Gastrocnemius medialis (tissue), 4 donors: ENCODE measurements at regions not wholly inside any gene's neighbourhood (a gene's known extent, or its start where the extent isn't known, plus 50 kb on each side); places are given as distances from the start of the nearest gene placed in this dataset.

Source experiments
- CTCF ChIP-seq, 5 experiments: fragments of 450-650 bp in 3 of 5; fragments of 200-600 bp in 2 of 5; sonication (generic) in 2 of 5; IDR thresholded peaks in 4 of 5; conservative IDR thresholded peaks in 1 of 5; 1 replicate in 4 of 5; 2 replicates in 1 of 5; pipeline ENCODE4 v1.5.1; 2016 to 2019; ENCODE audit warnings: antibody characterized with exemption in 5 of 5, mild to moderate bottlenecking in 3 of 5, moderate library complexity in 3 of 5
- POLR2A ChIP-seq, 2 donors: fragments of 450-650 bp; IDR thresholded peaks; one replicate each; pipeline ENCODE4 v1.6.1; 2017; ENCODE audit warnings: antibody characterized with exemption in 2 of 2, mild to moderate bottlenecking in 2 of 2, moderate library complexity in 2 of 2

- TF ChIP-seq CTCF (IDR thresholded peaks at IDR 0.05 in 4 of 5, conservative IDR thresholded peaks at IDR 0.05 in 1 of 5) (no peak), POLR2A (IDR thresholded peaks at IDR 0.05) (no peak)
These were observed 160.6 kb downstream of the KTN1 start for GRCh38 chr14:55740649-55740989.
